EL (cell line): ENCODE measurements at regions not wholly inside any gene's neighbourhood (a gene's known extent, or its start where the extent isn't known, plus 50 kb on each side); places are given as distances from the start of the nearest gene placed in this dataset.
"Not testable (repeated sequence)": the region's sequence is repeated elsewhere in the genome, so short reads cannot be mapped to it uniquely, and the experiment has no call there.

Experiments used
- DNase-seq: peaks from one replicate; pipeline ENCODE4 v3.0.0-alpha.2; 2016

DNA sequence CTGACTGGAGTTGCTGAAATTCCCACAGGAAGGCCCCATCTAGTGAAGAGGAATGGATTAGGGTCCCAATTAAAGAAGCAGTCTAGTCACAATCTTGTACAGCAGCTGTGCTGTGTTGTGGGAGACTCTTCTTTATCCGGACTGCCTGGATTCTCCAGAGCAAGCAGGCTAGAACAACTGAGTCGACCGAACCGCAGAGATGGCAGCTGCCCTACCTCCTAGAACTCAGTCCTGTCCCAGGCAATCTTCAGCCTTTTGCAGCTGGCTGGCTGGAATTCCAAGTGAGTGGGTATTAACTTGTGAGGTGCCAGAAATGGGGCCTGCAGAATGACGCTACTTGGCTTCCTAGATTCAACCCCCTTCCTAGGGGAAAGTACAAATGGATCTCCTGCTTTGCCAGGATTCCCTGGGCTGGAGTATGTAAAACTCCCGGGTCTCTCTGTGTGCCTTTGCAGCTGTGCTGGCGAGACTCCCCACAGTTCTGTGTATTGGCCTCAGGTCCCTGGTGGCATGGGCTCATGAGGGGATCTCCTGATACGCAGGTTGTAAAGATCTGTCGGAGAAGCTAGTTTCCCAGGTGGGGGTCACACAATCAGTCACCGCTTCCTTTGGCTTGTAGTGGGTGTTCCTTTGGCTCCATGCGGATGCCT is 1952.6 kb upstream of the LRRTM1 start:
- DNase-seq: no peak

GRCh38 chr2:82256288-82256687 is 1951.7 kb upstream of the LRRTM1 start:
- DNase-seq: no peak

DNA sequence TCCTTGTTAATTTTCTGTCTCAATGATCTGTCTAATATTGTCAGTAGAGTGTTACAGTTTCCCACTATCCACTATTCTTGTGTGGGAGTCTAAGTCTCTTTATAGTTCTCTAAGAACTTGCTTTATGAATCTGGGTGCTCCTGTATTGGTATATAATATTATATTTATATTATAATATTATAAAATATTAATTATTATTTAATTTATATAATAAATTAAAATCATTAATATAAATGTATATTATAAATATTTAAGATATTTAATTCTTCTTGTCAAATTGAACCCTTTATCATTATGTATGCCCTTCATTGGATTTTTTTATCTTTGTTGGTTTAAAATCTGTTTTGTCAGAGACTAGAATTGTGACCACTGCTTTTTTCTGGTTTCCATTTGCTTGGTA is 1950.2 kb upstream of the LRRTM1 start:
- DNase-seq: no peak

GRCh38 chr2:82246220-82246775 is 1941.7 kb upstream of the LRRTM1 start:
- DNase-seq: no peak

DNA sequence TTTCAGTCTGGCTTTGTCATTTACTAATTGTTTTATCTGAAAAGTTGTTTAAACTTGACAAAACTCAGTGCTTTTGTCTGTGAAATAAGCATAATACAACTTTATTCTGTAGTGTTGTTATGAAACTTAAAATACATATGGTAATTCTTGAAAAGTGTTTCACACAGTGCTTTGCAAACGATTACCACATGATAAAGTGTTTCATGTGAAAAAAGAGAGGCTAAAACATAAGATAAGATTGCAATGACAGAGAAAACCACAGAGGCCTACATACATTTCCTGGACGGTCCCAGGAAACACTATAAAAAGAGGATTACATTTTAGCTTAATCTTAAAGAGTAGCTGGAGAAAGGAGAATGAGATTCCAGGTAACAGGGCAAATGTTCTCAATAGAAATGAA is 1934.6 kb upstream of the LRRTM1 start:
- DNase-seq: no peak

GRCh38 chr2:82237994-82238662 is 1933.6 kb upstream of the LRRTM1 start:
- no peak for DNase-seq

GRCh38 chr2:82234283-82234874 is 1929.8 kb upstream of the LRRTM1 start:
- DNase-seq: no peak

DNA sequence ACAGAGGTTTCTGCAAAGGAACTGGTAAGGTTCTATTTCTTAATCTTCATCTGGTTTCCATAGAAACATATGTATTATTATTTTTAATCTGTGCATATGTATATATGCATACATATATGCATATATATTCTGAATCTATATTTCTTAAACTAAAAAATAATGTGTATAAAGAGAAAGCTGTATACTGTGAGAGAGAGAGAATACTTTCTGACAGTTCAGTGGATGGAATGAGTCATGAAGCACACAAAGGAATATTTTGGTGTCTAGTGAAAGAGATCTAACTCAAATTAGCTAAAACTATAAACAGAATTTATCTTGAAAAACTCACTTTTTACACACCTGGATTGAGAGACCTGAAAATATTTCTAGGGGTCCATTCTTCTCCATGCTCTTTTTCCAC is 1929.3 kb upstream of the LRRTM1 start:
- no peak for DNase-seq

GRCh38 chr2:82230406-82230805 is 1925.9 kb upstream of the LRRTM1 start:
- no peak for DNase-seq

- DNase-seq: no peak
These were observed 1921.9 kb upstream of the LRRTM1 start for GRCh38 chr2:82226441-82226840.

- no peak for DNase-seq
These were observed 1919.9 kb upstream of the LRRTM1 start for GRCh38 chr2:82224301-82224940.

DNA sequence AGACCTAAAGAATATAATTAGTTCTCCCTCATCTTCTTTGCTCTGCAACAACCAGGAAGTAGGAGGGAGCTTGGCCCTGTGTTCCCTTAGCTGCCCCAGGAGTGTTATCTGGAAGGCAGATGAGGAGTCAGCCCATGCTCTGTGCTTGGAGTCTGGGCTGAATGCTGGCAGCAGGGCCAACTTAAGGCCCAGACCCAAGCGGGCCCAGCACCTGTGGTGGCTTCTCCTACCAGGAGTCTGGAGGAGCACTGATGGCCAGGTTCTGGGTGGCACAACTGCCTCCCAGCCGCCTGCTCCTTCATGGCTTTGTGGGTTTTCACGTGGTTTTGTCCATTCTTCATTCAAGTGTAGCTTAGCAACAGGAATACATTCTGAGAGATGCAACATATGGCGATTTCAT is 1910.7 kb upstream of the LRRTM1 start:
- no peak for DNase-seq

- DNase-seq: no peak
These were observed 1894.9 kb upstream of the LRRTM1 start for GRCh38 chr2:82199493-82199852.

GRCh38 chr2:82198809-82199492 is 1894.4 kb upstream of the LRRTM1 start:
- no peak for DNase-seq

DNA sequence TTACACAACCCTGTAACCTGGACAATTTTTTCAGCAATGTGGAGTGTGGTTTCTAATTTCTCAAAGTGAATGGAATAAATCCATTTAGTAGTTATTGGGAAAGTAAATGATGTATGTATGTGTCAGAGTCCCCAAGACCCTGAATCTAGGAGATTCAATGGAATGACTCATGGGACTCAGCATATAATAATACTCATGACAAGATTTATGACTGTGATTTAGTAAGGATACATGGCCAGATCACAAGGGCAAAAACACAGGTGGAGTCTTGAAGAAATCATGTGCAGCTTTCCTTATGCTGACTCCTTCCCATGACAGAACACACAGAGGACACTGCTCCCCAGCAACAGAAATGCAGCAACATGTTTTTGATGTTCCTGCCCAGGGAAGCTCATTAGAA is 1877.7 kb upstream of the LRRTM1 start:
- DNase-seq: no peak

- not testable (repeated sequence) for DNase-seq
These were observed 1870.7 kb upstream of the LRRTM1 start for GRCh38 chr2:82175210-82175609.

GRCh38 chr2:82172483-82172882 is 1867.9 kb upstream of the LRRTM1 start:
- no peak for DNase-seq

DNA sequence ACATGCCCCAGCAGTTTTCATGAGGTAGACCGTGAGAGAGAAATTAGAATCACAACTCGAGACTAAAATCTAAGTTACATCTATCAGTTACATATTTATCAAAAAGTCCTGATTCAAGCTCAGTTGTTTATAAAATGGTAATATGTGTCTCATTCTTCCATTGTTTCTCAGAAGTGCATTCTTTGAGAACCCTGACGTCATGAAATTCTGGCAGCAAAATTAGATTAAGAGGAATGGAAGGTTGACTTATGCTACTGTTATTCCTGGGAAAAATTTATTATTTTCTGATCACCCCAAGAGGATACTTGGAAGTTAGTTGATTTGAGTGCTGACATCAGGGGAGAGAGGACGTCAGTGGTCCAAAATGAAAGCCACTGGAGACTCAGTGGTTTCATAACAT is 1864.8 kb upstream of the LRRTM1 start:
- no peak for DNase-seq

GRCh38 chr2:82165377-82165776 is 1860.8 kb upstream of the LRRTM1 start:
- DNase-seq: no peak

DNA sequence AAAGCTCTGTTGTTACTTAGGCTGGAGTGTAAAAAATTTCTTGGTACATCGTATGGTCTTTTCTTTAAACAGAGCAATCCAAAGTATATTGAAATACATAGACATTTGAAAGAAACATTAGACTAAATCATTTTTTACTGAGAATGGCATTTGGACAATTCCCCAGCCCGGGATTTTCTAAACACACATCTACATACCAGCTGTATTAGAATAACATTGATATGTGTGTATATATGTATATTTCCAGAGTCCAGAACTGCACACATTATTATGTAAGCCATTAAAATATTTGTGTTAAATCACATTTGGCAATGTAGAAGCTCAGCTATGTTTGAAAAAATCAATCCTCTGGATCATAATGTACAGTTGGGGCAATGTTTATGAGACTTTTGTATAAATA is 1853.6 kb upstream of the LRRTM1 start:
- no peak for DNase-seq

DNA sequence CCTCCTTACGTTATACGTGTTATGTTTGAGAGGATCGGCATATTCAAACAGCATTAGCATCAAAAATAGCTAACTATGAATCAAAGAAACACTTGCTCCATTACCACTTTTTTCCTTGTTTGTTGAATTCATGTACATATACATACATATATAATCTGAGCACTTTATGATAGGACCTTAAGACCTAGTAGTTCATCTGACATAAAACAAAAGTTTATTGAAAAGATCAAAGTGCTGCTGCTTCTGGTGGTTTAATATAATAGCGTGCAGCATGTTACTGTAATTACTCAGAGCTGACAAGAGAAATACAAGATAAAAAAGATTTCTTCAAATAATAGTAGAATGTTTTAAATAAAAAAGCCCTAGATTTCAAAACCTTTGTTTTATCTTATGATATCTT is 1850.9 kb upstream of the LRRTM1 start:
- no peak for DNase-seq

- DNase-seq: no peak
These were observed 1838.8 kb upstream of the LRRTM1 start for GRCh38 chr2:82143343-82143742.

DNA sequence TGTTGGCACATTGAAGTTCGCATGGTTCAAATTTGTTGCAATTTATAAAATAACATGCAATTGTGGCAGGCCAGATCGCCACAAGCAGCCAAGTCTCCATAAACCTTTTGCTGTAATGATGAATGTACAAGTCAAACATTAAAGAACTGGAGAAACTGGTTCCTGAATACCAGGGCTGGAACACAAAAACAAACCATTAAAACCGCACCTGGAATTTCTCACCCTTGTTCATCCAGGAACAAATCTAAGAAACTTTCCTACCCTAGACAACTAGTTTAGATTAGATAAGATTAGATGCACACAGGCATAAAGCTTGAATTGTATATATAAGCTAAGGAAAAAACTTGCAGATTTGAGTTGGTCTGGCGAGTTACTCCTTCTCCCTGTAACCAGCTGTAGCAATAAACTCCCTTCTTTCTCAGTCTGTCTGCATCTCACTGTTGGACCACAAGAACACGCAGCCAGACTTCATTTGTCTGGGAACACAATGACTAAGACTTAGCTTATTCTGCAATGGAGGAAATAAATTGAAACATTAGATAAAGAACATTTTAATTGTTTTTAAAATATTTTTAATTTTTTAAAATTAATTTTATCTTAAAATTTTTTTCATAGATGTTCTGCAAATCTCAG is 1835.5 kb upstream of the LRRTM1 start:
- DNase-seq: no peak
